Omental fat pad (tissue), 3 donors: ENCODE measurements at regions not wholly inside any gene's neighbourhood (a gene's known extent, or its start where the extent isn't known, plus 50 kb on each side); places are given as distances from the start of the nearest gene placed in this dataset.

ENCODE experiments used
- ATAC-seq: fragments of 150-250 bp; one replicate; pipeline ENCODE4 v1.9.1; 2016; ENCODE audit warnings: mild to moderate bottlenecking, moderate library complexity; ENCODE audit not compliant: low FRiP score
- DNase-seq: peaks from one replicate; pipeline ENCODE4 v3.0.0-alpha.2; 2019; ENCODE audit warnings: low spot score
- CTCF ChIP-seq, 3 donors: fragments of 450-650 bp; IDR thresholded peaks; one replicate each; pipeline ENCODE4 v1.5.1; 2016 to 2017; ENCODE audit warnings: antibody characterized with exemption in 3 of 3, mild to moderate bottlenecking in 3 of 3, moderate library complexity in 2 of 3

- no peak for TF ChIP-seq CTCF (IDR thresholded peaks at IDR 0.05)
- ATAC-seq, result no peak
- no peak for DNase-seq
Observed at GRCh38 chr6:84546427-84546914, 217.9 kb downstream of the TBX18 start.

- DNase-seq (no peak), ATAC-seq (no peak)
- no peak for TF ChIP-seq CTCF (IDR thresholded peaks at IDR 0.05)
Observed at GRCh38 chr6:84539122-84539856, 225.1 kb downstream of the TBX18 start.

- DNase-seq (no peak), ATAC-seq (no peak)
Observed at GRCh38 chr6:84536885-84537638, 227.3 kb downstream of the TBX18 start.

GRCh38 chr6:84528201-84528600 lies 236.2 kb downstream of the TBX18 start:
- no peak for ATAC-seq
- no peak for DNase-seq

More at GRCh38 chr6:84536885-84537638, 227.3 kb downstream of the TBX18 start:
- TF ChIP-seq CTCF (IDR thresholded peaks at IDR 0.05), result no peak

GRCh38 chr6:84526631-84527030 lies 237.8 kb downstream of the TBX18 start:
- no peak for TF ChIP-seq CTCF (IDR thresholded peaks at IDR 0.05)
- no peak for ATAC-seq
- no peak for DNase-seq

More at GRCh38 chr6:84528201-84528600, 236.2 kb downstream of the TBX18 start:
- TF ChIP-seq CTCF (IDR thresholded peaks at IDR 0.05), result no peak

GRCh38 chr6:84525907-84526306 lies 238.5 kb downstream of the TBX18 start:
- DNase-seq, result no peak
- no peak for ATAC-seq
- TF ChIP-seq CTCF (IDR thresholded peaks at IDR 0.05), result no peak
